ENCODE measurements at regions not wholly inside any gene's neighbourhood (a gene's known extent, or its start where the extent isn't known, plus 50 kb on each side); places are given as distances from the start of the nearest gene placed in this dataset.
"Not testable (repeated sequence)": the region's sequence is repeated elsewhere in the genome, so short reads cannot be mapped to it uniquely, and the experiment has no call there.

DNA sequence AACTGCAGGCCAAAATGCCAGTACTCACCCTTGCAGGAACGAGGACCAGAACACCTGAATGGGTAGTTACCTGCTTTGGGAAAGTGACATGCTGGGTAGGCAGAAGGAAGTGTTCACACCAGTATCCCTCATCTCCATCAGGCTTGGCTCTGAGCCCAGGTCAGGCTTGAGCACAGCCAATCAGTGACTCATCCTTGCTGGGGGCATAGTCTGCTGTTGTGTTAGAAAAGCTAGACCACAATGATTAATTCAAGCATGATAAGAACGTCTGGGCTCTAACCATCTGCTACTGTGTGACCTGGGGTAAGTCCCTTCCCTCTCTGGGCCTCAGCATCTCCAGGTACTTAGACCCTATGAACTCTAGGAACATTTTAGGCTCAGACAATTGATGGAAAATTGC is 450.4 kb downstream of the MIAT start:
- DNase-seq (ENCODE audit: low read depth in 4 of 4, low spot score in 2 of 4) = no peak

- DNase-seq (ENCODE audit: low read depth in 4 of 4, low spot score in 2 of 4) = peak in 1 of 4 donors; percentile 63
These were observed 451.2 kb downstream of the MIAT start for GRCh38 chr22:27108425-27109114.

- not testable (repeated sequence) for DNase-seq (ENCODE audit: low read depth in 4 of 4, low spot score in 2 of 4)
These were observed 452.0 kb downstream of the MIAT start for GRCh38 chr22:27109406-27109805.

- no peak for DNase-seq (ENCODE audit: low read depth in 4 of 4, low spot score in 2 of 4)
These were observed 453.5 kb downstream of the MIAT start for GRCh38 chr22:27110665-27111451.

GRCh38 chr22:27111796-27112672 is 454.6 kb downstream of the MIAT start:
- DNase-seq (ENCODE audit: low read depth in 4 of 4, low spot score in 2 of 4) = no peak

DNA sequence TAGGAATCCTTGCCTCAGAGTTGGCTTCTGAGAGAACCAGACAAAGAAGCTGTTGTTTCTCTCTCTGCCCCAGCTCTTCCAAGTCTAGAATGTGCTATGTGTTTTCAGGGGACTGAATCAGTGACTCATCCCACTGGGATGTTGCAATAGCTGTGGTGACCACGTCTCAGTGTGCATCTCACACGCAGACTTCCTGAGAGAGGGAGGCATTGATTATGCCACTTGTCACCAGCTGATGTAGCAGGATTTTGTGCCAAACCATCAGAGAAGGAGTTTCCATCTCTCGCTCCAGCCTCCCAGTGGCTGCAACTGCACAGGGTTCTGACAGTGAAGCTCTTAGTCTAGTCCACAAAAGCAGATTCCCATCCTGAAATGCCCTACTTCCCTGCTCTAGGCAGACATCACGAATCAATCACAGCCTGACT is 455.8 kb downstream of the MIAT start:
- no peak for DNase-seq (ENCODE audit: low read depth in 4 of 4, low spot score in 2 of 4)

GRCh38 chr22:27113641-27114040 is 456.3 kb downstream of the MIAT start:
- DNase-seq (ENCODE audit: low read depth in 4 of 4, low spot score in 2 of 4) = no peak

DNA sequence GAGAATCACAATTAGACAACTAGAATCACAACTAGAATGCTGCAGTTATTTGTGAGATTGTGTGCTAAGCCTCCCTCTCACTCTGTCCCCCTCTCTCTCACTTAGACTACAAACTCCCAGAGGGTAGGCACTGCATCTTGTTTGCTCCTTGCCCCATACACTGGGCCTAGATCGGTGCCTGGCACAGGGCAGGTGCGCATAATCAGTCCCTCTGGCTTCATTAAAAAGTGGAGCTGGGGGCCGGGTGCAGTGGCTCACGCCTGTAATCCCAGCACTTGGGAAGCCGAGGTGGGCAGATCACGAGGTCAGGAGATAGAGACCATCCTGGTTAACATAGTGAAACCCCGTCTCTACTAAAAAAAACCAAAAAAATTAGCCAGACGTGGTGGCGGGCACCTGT is 456.8 kb downstream of the MIAT start:
- no peak for DNase-seq (ENCODE audit: low read depth in 4 of 4, low spot score in 2 of 4)

DNA sequence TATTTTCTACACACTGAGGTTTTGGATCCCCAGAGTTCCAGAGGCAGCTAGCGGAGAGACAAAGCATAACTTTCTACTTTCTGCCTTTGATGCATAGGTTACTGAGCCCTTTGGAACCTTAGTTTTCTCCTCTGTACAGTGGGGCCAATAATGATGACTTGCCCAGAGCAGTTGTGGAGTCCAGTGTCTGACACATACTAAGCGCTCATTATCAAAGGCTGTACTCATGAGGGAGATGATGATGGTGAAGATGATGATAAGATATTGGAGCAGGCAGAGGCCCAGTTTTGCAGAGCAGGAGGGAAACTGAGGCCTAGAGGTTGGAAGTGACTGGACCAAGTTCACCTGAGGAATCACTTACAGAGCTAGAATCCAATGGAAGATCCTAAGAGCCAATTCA is 458.0 kb downstream of the MIAT start:
- DNase-seq (ENCODE audit: low read depth in 4 of 4, low spot score in 2 of 4) = no peak

DNA sequence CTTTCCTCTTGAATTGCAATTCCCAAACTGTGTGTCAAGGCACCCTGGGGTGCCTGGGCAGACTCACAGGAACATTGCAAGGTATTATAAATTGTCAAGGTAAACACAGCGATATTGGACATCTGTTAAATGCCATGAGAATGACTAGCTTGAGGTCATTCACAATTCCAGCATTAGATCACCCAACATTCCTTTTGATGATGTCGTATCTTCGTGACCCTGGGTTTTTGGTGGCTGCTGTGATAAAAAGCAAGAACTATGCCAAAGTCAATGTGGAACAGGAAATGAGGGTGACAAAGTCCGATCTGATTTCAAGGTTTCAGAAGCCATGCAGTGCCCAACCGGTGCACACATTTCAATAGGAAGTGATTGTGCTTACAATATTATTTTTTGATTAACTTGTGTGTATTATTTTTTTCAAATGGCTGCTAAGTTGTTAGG is 458.4 kb downstream of the MIAT start:
- no peak for DNase-seq (ENCODE audit: low read depth in 4 of 4, low spot score in 2 of 4)

DNA sequence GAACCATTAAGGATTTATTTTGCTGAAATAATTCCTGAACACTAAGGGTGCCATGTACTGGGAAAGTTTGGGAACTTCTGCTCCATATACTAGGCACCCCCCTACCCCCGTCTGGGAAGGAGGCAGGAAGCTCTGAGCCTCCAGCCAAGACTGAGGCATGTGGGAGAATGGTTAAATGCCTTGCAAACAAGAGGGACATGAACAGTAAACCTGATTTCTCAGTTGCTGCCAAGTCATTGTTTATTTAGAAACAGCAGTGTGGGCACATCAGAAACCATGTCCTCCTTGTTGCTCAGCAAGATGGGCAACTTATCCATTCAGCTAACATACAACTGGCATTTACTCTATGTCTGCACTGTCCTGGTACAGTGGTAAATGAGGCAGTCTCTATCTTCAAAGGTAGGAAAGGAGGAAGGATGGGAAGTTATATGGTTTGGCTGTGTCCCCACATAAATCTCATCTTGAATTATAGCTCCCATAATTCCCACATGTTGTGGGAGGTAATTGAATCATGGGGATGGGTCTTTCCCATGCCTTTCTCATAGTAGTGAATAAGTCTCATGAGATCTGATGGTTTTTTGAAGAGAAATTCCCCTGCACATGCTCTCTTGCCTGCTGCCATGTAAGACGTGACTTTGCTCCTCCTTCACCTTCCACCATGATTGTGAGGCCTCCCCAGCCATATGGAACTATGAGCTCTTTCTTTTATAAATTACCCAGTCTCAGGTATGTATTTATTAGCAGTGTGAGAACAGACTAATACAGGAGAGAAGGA is 459.1 kb downstream of the MIAT start:
- DNase-seq (ENCODE audit: low read depth in 4 of 4, low spot score in 2 of 4) = no peak

GRCh38 chr22:27120036-27120435 is 462.6 kb downstream of the MIAT start:
- no peak for DNase-seq (ENCODE audit: low read depth in 4 of 4, low spot score in 2 of 4)

- DNase-seq (ENCODE audit: low read depth in 4 of 4, low spot score in 2 of 4) = no peak
These were observed 465.2 kb downstream of the MIAT start for GRCh38 chr22:27122574-27122973.

- DNase-seq (ENCODE audit: low read depth in 4 of 4, low spot score in 2 of 4) = no peak
These were observed 466.5 kb downstream of the MIAT start for GRCh38 chr22:27123880-27124279.

DNA sequence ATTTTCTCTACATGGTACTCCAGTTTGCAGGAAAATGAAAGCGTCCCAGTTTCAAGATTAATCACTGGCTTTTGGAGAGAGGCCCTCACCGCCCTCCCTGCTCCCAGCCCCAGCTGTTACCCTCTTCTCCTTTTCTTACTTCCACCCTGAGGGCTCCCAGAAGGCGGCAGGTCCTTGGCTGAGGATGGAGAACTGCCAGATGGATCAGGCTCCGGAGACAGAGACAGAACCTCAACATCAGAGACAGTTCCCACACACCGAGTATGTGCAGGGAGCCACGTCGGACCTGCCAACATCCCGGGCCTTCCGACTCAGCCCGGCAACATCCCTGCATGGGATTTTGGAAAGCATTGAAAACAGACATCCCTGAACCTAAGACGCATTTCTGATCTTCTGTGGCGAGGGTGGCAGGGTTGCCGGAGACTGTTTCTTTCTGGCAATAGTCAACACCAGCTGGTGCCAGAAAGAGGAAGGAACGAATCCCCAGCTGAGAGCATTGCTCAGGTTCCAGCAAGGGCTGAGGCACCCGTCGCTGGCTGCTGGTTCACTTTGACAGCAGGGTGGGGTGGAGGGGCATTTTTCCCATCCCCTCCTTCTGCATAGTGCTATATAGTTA is 467.1 kb downstream of the MIAT start:
- DNase-seq (ENCODE audit: low read depth in 4 of 4, low spot score in 2 of 4) = no peak

DNA sequence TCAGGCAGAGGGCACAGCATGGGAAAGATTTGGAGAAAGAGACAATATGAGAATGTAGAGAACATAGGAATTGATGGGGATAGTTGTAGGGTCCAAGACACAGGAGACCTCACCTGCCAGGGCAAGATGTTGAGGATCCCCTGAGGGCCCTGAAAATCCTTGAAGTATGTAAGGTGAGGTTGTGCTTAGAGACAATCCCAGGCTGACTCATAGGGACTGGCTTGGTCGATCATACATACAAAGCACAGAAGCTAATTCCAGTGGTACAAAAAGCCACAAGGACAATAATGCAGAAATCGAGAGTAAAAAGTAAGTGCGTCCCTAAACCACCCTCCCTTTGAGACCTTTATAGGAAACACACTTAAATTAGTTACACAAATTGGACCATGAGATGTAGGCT is 468.2 kb downstream of the MIAT start:
- no peak for DNase-seq (ENCODE audit: low read depth in 4 of 4, low spot score in 2 of 4)

DNA sequence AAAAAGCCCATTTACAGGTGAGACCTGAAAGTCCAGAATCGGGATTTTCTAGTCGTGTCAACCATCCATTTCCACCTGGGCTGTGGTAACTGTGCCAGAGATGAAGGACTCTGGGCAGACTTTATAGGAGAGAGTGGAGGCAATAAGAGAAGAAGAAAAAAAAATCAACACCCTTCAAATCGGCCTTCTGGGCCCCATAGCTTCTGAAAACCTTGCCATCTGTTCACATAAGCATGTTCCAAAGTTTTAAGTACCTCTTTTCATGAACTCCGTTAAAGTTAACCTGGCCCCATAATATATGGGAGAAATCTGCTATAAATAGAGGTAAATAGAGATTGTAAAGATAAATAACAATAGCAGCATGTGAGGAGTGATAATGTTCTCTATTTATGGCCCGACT is 470.5 kb downstream of the MIAT start:
- no peak for DNase-seq (ENCODE audit: low read depth in 4 of 4, low spot score in 2 of 4)

GRCh38 chr22:27128461-27129085 is 471.2 kb downstream of the MIAT start:
- no peak for DNase-seq (ENCODE audit: low read depth in 4 of 4, low spot score in 2 of 4)

GRCh38 chr22:27129266-27129665 is 471.9 kb downstream of the MIAT start:
- DNase-seq (ENCODE audit: low read depth in 4 of 4, low spot score in 2 of 4) = no peak

DNA sequence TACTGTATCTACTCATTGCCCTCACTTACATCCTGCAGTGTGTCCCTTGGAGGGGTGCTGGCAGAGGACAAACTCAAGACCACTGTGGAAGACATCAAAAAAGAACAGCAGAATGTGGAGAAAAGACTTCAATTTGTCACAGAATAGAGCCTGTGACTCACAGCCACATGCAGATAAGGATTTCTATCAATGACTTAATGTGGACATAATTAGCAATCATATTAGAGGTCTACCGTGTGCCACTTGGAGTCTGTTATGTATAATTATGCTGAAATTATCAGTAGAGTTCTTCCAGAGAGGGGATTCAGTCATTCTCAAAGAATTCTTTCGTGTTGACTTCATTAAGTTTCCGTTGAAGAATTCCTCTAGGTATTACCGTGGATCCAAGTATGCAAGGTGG is 473.5 kb downstream of the MIAT start:
- no peak for DNase-seq (ENCODE audit: low read depth in 4 of 4, low spot score in 2 of 4)

All from left renal cortex interstitium (tissue), 4 donors.